HEK293 (cell line): ENCODE measurements at regions not wholly inside any gene's neighbourhood (a gene's known extent, or its start where the extent isn't known, plus 50 kb on each side); places are given as distances from the start of the nearest gene placed in this dataset.

Experiments
- CTCF ChIA-PET: fragments of 350-600 bp; formaldehyde crosslinking; extraction: SDS; loops from one replicate; lab custom pipeline; 2021; ENCODE audit warnings: antibody characterized with exemption; lab: Yijun Ruan, JAX
- POLR2A ChIA-PET: fragments of 300-600 bp; formaldehyde crosslinking; extraction: SDS; loops from one replicate; lab custom pipeline; 2020; ENCODE audit warnings: antibody characterized with exemption, inconsistent platforms; lab: Yijun Ruan, JAX
- H3K27ac ChIP-seq: fragments of 200-500 bp; sonication (Bioruptor generic); 2 replicates; pipeline ENCODE4 v1.5.1; 2014; ENCODE audit warnings: low read depth, low read length, control low read depth, inconsistent platforms; ENCODE audit errors: extremely low read depth
- H3K36me3 ChIP-seq, 2 experiments: fragments of 200-500 bp in 1 of 2; sonication (Bioruptor generic) in 1 of 2; 1 replicate in 1 of 2; 2 replicates in 1 of 2; pipeline ENCODE4 v1.5.1; 2014 to 2017; ENCODE audit warnings: inconsistent platforms in 2 of 2, low read length in 2 of 2; ENCODE audit not compliant: control insufficient read depth in 2 of 2, insufficient read depth in 1 of 2
- H3K4me1 ChIP-seq: fragments of 200-500 bp; sonication (Bioruptor generic); 2 replicates; pipeline ENCODE4 v1.5.1; 2014; ENCODE audit warnings: mild to moderate bottlenecking, low read length, inconsistent platforms; ENCODE audit not compliant: control insufficient read depth, insufficient read depth
- H3K4me3 ChIP-seq: 2 replicates; pipeline ENCODE4 v1.5.1; 2011; ENCODE audit warnings: low read depth, mild to moderate bottlenecking, control low read depth, low read length, moderate library complexity
- H3K9me3 ChIP-seq: fragments of 200-500 bp; sonication (Bioruptor generic); 2 replicates; pipeline ENCODE4 v1.5.1; 2014; ENCODE audit warnings: low read depth, low read length, inconsistent platforms; ENCODE audit not compliant: control insufficient read depth, insufficient read depth
- BCL11A ChIP-seq: fragments of 450-650 bp; formaldehyde crosslinking; IDR thresholded peaks from 2 replicates; pipeline ENCODE4 v1.5.1; 2016; ENCODE audit warnings: low read depth, missing biosample characterization, missing genetic modification characterization
- PRDM1 ChIP-seq: fragments of 450-650 bp; formaldehyde crosslinking; IDR thresholded peaks from 2 replicates; pipeline ENCODE4; 2016; ENCODE audit warnings: missing biosample characterization, missing genetic modification characterization
- PRDM2 ChIP-seq: fragments of 450-650 bp; formaldehyde crosslinking; IDR thresholded peaks from 2 replicates; pipeline ENCODE4 v1.5.1; 2016; ENCODE audit warnings: missing biosample characterization, missing genetic modification characterization, borderline replicate concordance
- REPIN1 ChIP-seq: fragments of 450-650 bp; formaldehyde crosslinking; IDR thresholded peaks from 2 replicates; pipeline ENCODE4 v1.5.1; 2017; ENCODE audit warnings: missing biosample characterization, missing genetic modification characterization, low read depth
- ZBTB10 ChIP-seq: fragments of 450-650 bp; formaldehyde crosslinking; IDR thresholded peaks from 2 replicates; pipeline ENCODE4 v1.5.1; 2016; ENCODE audit warnings: missing biosample characterization, missing genetic modification characterization
- ZFP41 ChIP-seq: fragments of 450-650 bp; formaldehyde crosslinking; IDR thresholded peaks from 2 replicates; pipeline ENCODE4 v1.5.1; 2016; ENCODE audit warnings: missing biosample characterization, missing genetic modification characterization, borderline replicate concordance
- ZNF174 ChIP-seq: fragments of 450-650 bp; formaldehyde crosslinking; IDR thresholded peaks from 2 replicates; pipeline ENCODE4 v1.5.0; 2017; ENCODE audit warnings: missing biosample characterization, mild to moderate bottlenecking, missing genetic modification characterization
- ZNF366 ChIP-seq: fragments of 450-650 bp; formaldehyde crosslinking; conservative IDR thresholded peaks from 2 replicates; pipeline ENCODE4 v1.5.1; 2016; ENCODE audit warnings: missing biosample characterization, missing genetic modification characterization
- ZNF391 ChIP-seq: fragments of 450-650 bp; formaldehyde crosslinking; IDR thresholded peaks from 2 replicates; pipeline ENCODE4 v1.5.1; 2016; ENCODE audit warnings: low read depth, missing biosample characterization, missing genetic modification characterization, borderline replicate concordance
- ZNF416 ChIP-seq: fragments of 450-650 bp; formaldehyde crosslinking; IDR thresholded peaks from 2 replicates; pipeline ENCODE4 v1.5.1; 2016; ENCODE audit warnings: missing biosample characterization, missing genetic modification characterization
- ZNF423 ChIP-seq: fragments of 450-650 bp; formaldehyde crosslinking; IDR thresholded peaks from 2 replicates; pipeline ENCODE4 v1.5.1; 2016; ENCODE audit warnings: missing biosample characterization, missing genetic modification characterization
- ZNF426 ChIP-seq: fragments of 450-650 bp; formaldehyde crosslinking; IDR thresholded peaks from 2 replicates; pipeline ENCODE4 v1.5.1; 2017; ENCODE audit warnings: missing biosample characterization, missing genetic modification characterization, mild to moderate bottlenecking, inconsistent platforms, moderate library complexity
- ZNF433 ChIP-seq: fragments of 450-650 bp; formaldehyde crosslinking; IDR thresholded peaks from 2 replicates; pipeline ENCODE4 v1.5.1; 2016; ENCODE audit warnings: missing biosample characterization, missing genetic modification characterization, low read depth
- ZNF558 ChIP-seq: fragments of 450-650 bp; formaldehyde crosslinking; IDR thresholded peaks from 2 replicates; pipeline ENCODE4 v1.5.1; 2016; ENCODE audit warnings: missing biosample characterization, missing genetic modification characterization
- ZNF585B ChIP-seq: fragments of 450-650 bp; formaldehyde crosslinking; IDR thresholded peaks from 2 replicates; pipeline ENCODE4 v1.5.1; 2016; ENCODE audit warnings: missing biosample characterization, missing genetic modification characterization
- ZNF658 ChIP-seq: fragments of 450-650 bp; formaldehyde crosslinking; IDR thresholded peaks from 2 replicates; pipeline ENCODE4; 2016; ENCODE audit warnings: missing biosample characterization, missing genetic modification characterization
- ZNF843 ChIP-seq: fragments of 450-650 bp; formaldehyde crosslinking; IDR thresholded peaks from 2 replicates; pipeline ENCODE4 v1.5.1; 2016; ENCODE audit warnings: missing biosample characterization, missing genetic modification characterization

GRCh38 chr6:144951730-144952437, 666.7 kb downstream of the UTRN start:
- Histone ChIP-seq H3K4me3 (no peak overlapping the region), H3K27ac (no peak overlapping the region), H3K36me3 (no peaks in the 10 kb centered on the region), H3K4me1 (no peaks in the 10 kb centered on the region), H3K9me3 (no peaks in the 10 kb centered on the region)
- ChIA-PET CTCF (no interaction called here), POLR2A (no interaction called here)
- TF ChIP-seq REPIN1 (tag by site-specific recombination) (no peak), BCL11A (tag by site-specific recombination) (no peak), ZFP41 (tag by site-specific recombination) (no peak), ZNF426 (tag by site-specific recombination) (no peak), ZNF391 (tag by site-specific recombination) (no peak), ZNF433 (tag by site-specific recombination) (no peak), ZBTB10 (tag by site-specific recombination) (no peak)

- H3K27ac ChIP-seq = no peak overlapping the region
- no peaks in the 10 kb centered on the region for H3K9me3 ChIP-seq
- CTCF ChIA-PET = no interaction called here
- no peaks in the 10 kb centered on the region for H3K36me3 ChIP-seq
- TF ChIP-seq ZNF423 (tag by site-specific recombination) (no peak), ZNF366 (0 out of 2 replicates have a peak, but pooled peaks have one; percentile 42)
- TF ChIP-seq, all 188 proteins: peak for 1
- POLR2A ChIA-PET = no interaction called here
- H3K4me3 ChIP-seq = no peak overlapping the region
- H3K4me1 ChIP-seq = no peaks in the 10 kb centered on the region
These were observed 667.5 kb downstream of the UTRN start for GRCh38 chr6:144952456-144953240.

- POLR2A ChIA-PET = no interaction called here
- no peak for TF ChIP-seq ZNF174 (tag by site-specific recombination)
These were observed 668.6 kb downstream of the UTRN start for GRCh38 chr6:144953552-144954240.

GRCh38 chr6:144954241-144954556, 669.1 kb downstream of the UTRN start:
- POLR2A ChIA-PET = no interaction called here
- no peak overlapping the region for H3K4me3 ChIP-seq
- no peaks in the 10 kb centered on the region for H3K9me3 ChIP-seq
- no peaks in the 10 kb centered on the region for H3K36me3 ChIP-seq
- CTCF ChIA-PET = no interaction called here
- no peaks in the 10 kb centered on the region for H3K4me1 ChIP-seq
- no peak overlapping the region for H3K27ac ChIP-seq
- TF ChIP-seq ZNF416 (no peak), ZNF843 (tag by site-specific recombination) (no peak), PRDM1 (tag by site-specific recombination) (no peak), ZNF558 (tag by site-specific recombination) (no peak), PRDM2 (tag by site-specific recombination) (no peak), ZNF585B (tag by site-specific recombination) (no peak), REPIN1 (tag by site-specific recombination) (no peak), ZNF658 (tag by site-specific recombination) (no peak)

More at GRCh38 chr6:144953552-144954240, 668.6 kb downstream of the UTRN start:
- Histone ChIP-seq H3K4me3 (no peak overlapping the region), H3K9me3 (no peaks in the 10 kb centered on the region), H3K4me1 (no peaks in the 10 kb centered on the region), H3K36me3 (no peaks in the 10 kb centered on the region), H3K27ac (no peak overlapping the region)
- CTCF ChIA-PET = no interaction called here
